Stromal cell of bone marrow (primary cell): ENCODE measurements at regions not wholly inside any gene's neighbourhood (a gene's known extent, or its start where the extent isn't known, plus 50 kb on each side); places are given as distances from the start of the nearest gene placed in this dataset.
"Not testable (repeated sequence)": the region's sequence is repeated elsewhere in the genome, so short reads cannot be mapped to it uniquely, and the experiment has no call there.

Experiments used
- DNase-seq: peaks from one replicate; pipeline ENCODE4 v3.0.0-alpha.2; 2012; ENCODE audit warnings: low read depth

GRCh38 chr4:38382520-38382919 lies 281.5 kb upstream of the KLF3 start:
- no peak for DNase-seq

- no peak for DNase-seq
Observed at GRCh38 chr4:38383646-38384121, 280.3 kb upstream of the KLF3 start.

GRCh38 chr4:38385093-38386004 lies 278.6 kb upstream of the KLF3 start:
- no peak for DNase-seq

GRCh38 chr4:38386005-38386551 lies 277.9 kb upstream of the KLF3 start:
- DNase-seq: no peak

GRCh38 chr4:38386654-38387188 lies 277.3 kb upstream of the KLF3 start:
- no peak for DNase-seq

GRCh38 chr4:38387348-38387747 lies 276.7 kb upstream of the KLF3 start:
- DNase-seq: peak; percentile 56

GRCh38 chr4:38387819-38388218 lies 276.2 kb upstream of the KLF3 start:
- no peak for DNase-seq

- not testable (repeated sequence) for DNase-seq
Observed at GRCh38 chr4:38388907-38389306, 275.1 kb upstream of the KLF3 start.

GRCh38 chr4:38390969-38391545 lies 272.9 kb upstream of the KLF3 start:
- no peak for DNase-seq

- no peak for DNase-seq
Observed at GRCh38 chr4:38392223-38392855, 271.7 kb upstream of the KLF3 start.

- no peak for DNase-seq
Observed at GRCh38 chr4:38396091-38396490, 267.9 kb upstream of the KLF3 start.

- DNase-seq: no peak
Observed at GRCh38 chr4:38396845-38397547, 267.0 kb upstream of the KLF3 start.

- no peak for DNase-seq
Observed at GRCh38 chr4:38400946-38401345, 263.1 kb upstream of the KLF3 start.

GRCh38 chr4:38406243-38406642 lies 257.8 kb upstream of the KLF3 start:
- DNase-seq: no peak

GRCh38 chr4:38409852-38410251 lies 254.1 kb upstream of the KLF3 start:
- no peak for DNase-seq

GRCh38 chr4:38411092-38411491 lies 252.9 kb upstream of the KLF3 start:
- no peak for DNase-seq

- DNase-seq: no peak
Observed at GRCh38 chr4:38411981-38412536, 251.9 kb upstream of the KLF3 start.

GRCh38 chr4:38413524-38414341 lies 250.3 kb upstream of the KLF3 start:
- DNase-seq: no peak

GRCh38 chr4:38414410-38414809 lies 249.6 kb upstream of the KLF3 start:
- no peak for DNase-seq

GRCh38 chr4:38415682-38416081 lies 248.3 kb upstream of the KLF3 start:
- DNase-seq: no peak
